Urinary bladder (tissue), 3 donors: ENCODE measurements at regions not wholly inside any gene's neighbourhood (a gene's known extent, or its start where the extent isn't known, plus 50 kb on each side); places are given as distances from the start of the nearest gene placed in this dataset.

ENCODE experiments used
- DNase-seq: peaks from one replicate; pipeline ENCODE4 v3.0.0-alpha.2; 2015; ENCODE audit errors: extremely low spot score
- H3K27ac ChIP-seq: one replicate; pipeline ENCODE4 v1.5.1; 2013; ENCODE audit warnings: low read depth, mild to moderate bottlenecking, moderate library complexity
- H3K36me3 ChIP-seq: one replicate; pipeline ENCODE4 v1.6.1; 2013; ENCODE audit warnings: mild to moderate bottlenecking, moderate library complexity; ENCODE audit not compliant: insufficient read depth
- H3K4me1 ChIP-seq: one replicate; pipeline ENCODE4 v1.6.1; 2013; ENCODE audit warnings: mild to moderate bottlenecking, moderate library complexity; ENCODE audit not compliant: insufficient read depth
- H3K4me3 ChIP-seq: one replicate; pipeline ENCODE4 v1.5.1; 2013; ENCODE audit warnings: low read depth, low read length
- WGBS: extraction: QIAGEN DNeasy Blood & Tissue Kit; methylation state at CpG from one replicate; pipeline ENCODE4 v1.1.7; 2013; 5-methylcytosine and 5-hydroxymethylcytosine counted together
- donor health status: healthy with polysubstance abuse.
- donor health status: healthy.

- H3K36me3 ChIP-seq = no peaks in the 10 kb centered on the region
- H3K27ac ChIP-seq = no peak overlapping the region
- no peaks in the 10 kb centered on the region for H3K4me1 ChIP-seq
- H3K4me3 ChIP-seq = no peak overlapping the region
- WGBS = 58% methylated on average over 10 of the region's 10 CpGs
- DNase-seq = peak; percentile 54
Measured at GRCh38 chr12:115103884-115104883, 420.2 kb upstream of the TBX3 start.

GRCh38 chr12:115102450-115102849, 418.5 kb upstream of the TBX3 start:
- no peaks in the 10 kb centered on the region for H3K4me1 ChIP-seq
- no peak for DNase-seq
- no peak overlapping the region for H3K4me3 ChIP-seq
- no peaks in the 10 kb centered on the region for H3K36me3 ChIP-seq
- 76% methylated on average over 5 of the region's 5 CpGs for WGBS
- H3K27ac ChIP-seq = no peak overlapping the region

GRCh38 chr12:115101520-115101919, 417.5 kb upstream of the TBX3 start:
- DNase-seq = no peak
- Histone ChIP-seq H3K27ac (no peak overlapping the region), H3K4me3 (no peak overlapping the region), H3K36me3 (no peaks in the 10 kb centered on the region), H3K4me1 (no peaks in the 10 kb centered on the region)
- 89% methylated on average over 1 of the region's 1 CpG for WGBS

- no peak overlapping the region for H3K27ac ChIP-seq
- no peaks in the 10 kb centered on the region for H3K36me3 ChIP-seq
- WGBS = 55% methylated on average over 5 of the region's 5 CpGs
- H3K4me3 ChIP-seq = no peak overlapping the region
- H3K4me1 ChIP-seq = no peaks in the 10 kb centered on the region
- DNase-seq = no peak
Measured at GRCh38 chr12:115097416-115097815, 413.4 kb upstream of the TBX3 start.

- Histone ChIP-seq H3K4me3 (no peak overlapping the region), H3K36me3 (no peaks in the 10 kb centered on the region), H3K27ac (no peak overlapping the region), H3K4me1 (no peaks in the 10 kb centered on the region)
- no peak for DNase-seq
- whole genome bisulfite sequencing = 39% methylated on average over 2 of the region's 2 CpGs
Measured at GRCh38 chr12:115096588-115097397, 412.8 kb upstream of the TBX3 start.

- no peaks in the 10 kb centered on the region for H3K4me1 ChIP-seq
- DNase-seq = no peak
- H3K4me3 ChIP-seq = no peak overlapping the region
- WGBS = 90% methylated on average over 10 of the region's 10 CpGs
- no peaks in the 10 kb centered on the region for H3K36me3 ChIP-seq
- no peak overlapping the region for H3K27ac ChIP-seq
Measured at GRCh38 chr12:115095073-115095748, 411.2 kb upstream of the TBX3 start.

- H3K4me3 ChIP-seq = no peak overlapping the region
- 72% methylated on average over 9 of the region's 9 CpGs for WGBS
- no peak for DNase-seq
Measured at GRCh38 chr12:115094163-115094816, 410.3 kb upstream of the TBX3 start.

GRCh38 chr12:115093261-115093660, 409.3 kb upstream of the TBX3 start:
- Histone ChIP-seq H3K4me3 (no peak overlapping the region), H3K27ac (no peak overlapping the region), H3K36me3 (no peaks in the 10 kb centered on the region), H3K4me1 (no peaks in the 10 kb centered on the region)
- no peak for DNase-seq
- WGBS = 81% methylated on average over 1 of the region's 1 CpG

More at GRCh38 chr12:115094163-115094816, 410.3 kb upstream of the TBX3 start:
- H3K27ac ChIP-seq = no peak overlapping the region
- no peaks in the 10 kb centered on the region for H3K36me3 ChIP-seq
- H3K4me1 ChIP-seq = no peaks in the 10 kb centered on the region

- no peaks in the 10 kb centered on the region for H3K36me3 ChIP-seq
- no peaks in the 10 kb centered on the region for H3K4me1 ChIP-seq
- WGBS = 86% methylated on average over 4 of the region's 4 CpGs
- no peak overlapping the region for H3K4me3 ChIP-seq
- no peak overlapping the region for H3K27ac ChIP-seq
- DNase-seq = no peak
Measured at GRCh38 chr12:115090783-115091182, 406.8 kb upstream of the TBX3 start.

GRCh38 chr12:115088995-115089841, 405.2 kb upstream of the TBX3 start:
- Histone ChIP-seq H3K4me3 (no peak overlapping the region), H3K4me1 (no peaks in the 10 kb centered on the region), H3K27ac (no peak overlapping the region), H3K36me3 (no peaks in the 10 kb centered on the region)
- no peak for DNase-seq
- WGBS = 82% methylated on average over 13 of the region's 13 CpGs

GRCh38 chr12:115088328-115088994, 404.5 kb upstream of the TBX3 start:
- WGBS = 80% methylated on average over 3 of the region's 3 CpGs
- no peak for DNase-seq
- Histone ChIP-seq H3K4me3 (no peak overlapping the region), H3K4me1 (no peaks in the 10 kb centered on the region), H3K36me3 (no peaks in the 10 kb centered on the region), H3K27ac (no peak overlapping the region)

- H3K36me3 ChIP-seq = no peaks in the 10 kb centered on the region
- H3K4me1 ChIP-seq = no peaks in the 10 kb centered on the region
- 90% methylated on average over 7 of the region's 7 CpGs for WGBS
- no peak overlapping the region for H3K4me3 ChIP-seq
- no peak for DNase-seq
- no peak overlapping the region for H3K27ac ChIP-seq
Measured at GRCh38 chr12:115085594-115085993, 401.6 kb upstream of the TBX3 start.
